GM19397 (cell line): ENCODE measurements at regions not wholly inside any gene's neighbourhood (a gene's known extent, or its start where the extent isn't known, plus 50 kb on each side); places are given as distances from the start of the nearest gene placed in this dataset.

Experiments
- ATAC-seq: cut with Tn5 transposase; IDR thresholded peaks from one replicate; pipeline ENCODE4 v1.9.1; 2021; ENCODE audit warnings: mild to moderate bottlenecking, moderate library complexity; ENCODE audit not compliant: unreplicated experiment

- no peak for ATAC-seq
Observed at GRCh38 chr6:14791526-14791925, 454.3 kb upstream of the JARID2 start.

GRCh38 chr6:14792118-14792955 lies 453.5 kb upstream of the JARID2 start:
- ATAC-seq: no peak

GRCh38 chr6:14795451-14795850 lies 450.4 kb upstream of the JARID2 start:
- ATAC-seq: no peak

- no peak for ATAC-seq
Observed at GRCh38 chr6:14796974-14797762, 448.7 kb upstream of the JARID2 start.

- ATAC-seq: no peak
Observed at GRCh38 chr6:14797875-14798593, 447.8 kb upstream of the JARID2 start.

- no peak for ATAC-seq
Observed at GRCh38 chr6:14798594-14798982, 447.3 kb upstream of the JARID2 start.

- ATAC-seq: no peak
Observed at GRCh38 chr6:14798996-14799588, 446.8 kb upstream of the JARID2 start.

GRCh38 chr6:14799928-14800327 lies 445.9 kb upstream of the JARID2 start:
- ATAC-seq: no peak

GRCh38 chr6:14802514-14803160 lies 443.2 kb upstream of the JARID2 start:
- ATAC-seq: no peak

- ATAC-seq: no peak
Observed at GRCh38 chr6:14804001-14804784, 441.7 kb upstream of the JARID2 start.

GRCh38 chr6:14804785-14805210 lies 441.1 kb upstream of the JARID2 start:
- ATAC-seq: no peak

- no peak for ATAC-seq
Observed at GRCh38 chr6:14806101-14806500, 439.8 kb upstream of the JARID2 start.

- no peak for ATAC-seq
Observed at GRCh38 chr6:14807130-14807529, 438.7 kb upstream of the JARID2 start.

- ATAC-seq: no peak
Observed at GRCh38 chr6:14807971-14808370, 437.9 kb upstream of the JARID2 start.

GRCh38 chr6:14810021-14810420 lies 435.8 kb upstream of the JARID2 start:
- ATAC-seq: no peak

GRCh38 chr6:14811775-14812428 lies 434.0 kb upstream of the JARID2 start:
- no peak for ATAC-seq

- ATAC-seq: no peak
Observed at GRCh38 chr6:14814016-14814415, 431.9 kb upstream of the JARID2 start.

GRCh38 chr6:14816116-14816859 lies 429.6 kb upstream of the JARID2 start:
- no peak for ATAC-seq

GRCh38 chr6:14817074-14817473 lies 428.8 kb upstream of the JARID2 start:
- no peak for ATAC-seq
